ENCODE measurements at regions not wholly inside any gene's neighbourhood (a gene's known extent, or its start where the extent isn't known, plus 50 kb on each side); places are given as distances from the start of the nearest gene placed in this dataset.

GRCh38 chr11:127864861-127865260, 722.5 kb downstream of the ETS1 start:
- TF ChIP-seq POLR2A (IDR thresholded peaks at IDR 0.05; ENCODE audit: low read depth, low read length) = no peak
- TF ChIP-seq CTCF (IDR thresholded peaks at IDR 0.05; ENCODE audit: extremely low read depth in 1 of 2, insufficient read depth in 1 of 2, low read depth in 1 of 2, low read length in 2 of 2) = no peak
- no peak for TF ChIP-seq MYC (IDR thresholded peaks at IDR 0.05; ENCODE audit: low read depth, low read length)
- TF ChIP-seq EZH2 (IDR thresholded peaks at IDR 0.05; ENCODE audit: borderline replicate concordance, low read depth, low read length, severe bottlenecking) = no peak
- TF ChIP-seq POLR2AphosphoS5 (IDR thresholded peaks at IDR 0.05; ENCODE audit: insufficient read depth, low read depth, low read length) = no peak
- no peak for TF ChIP-seq MAX (IDR thresholded peaks at IDR 0.05; ENCODE audit: insufficient read depth, insufficient read length)

Measured in endothelial cell of umbilical vein (primary cell).